ENCODE measurements at regions not wholly inside any gene's neighbourhood (a gene's known extent, or its start where the extent isn't known, plus 50 kb on each side); places are given as distances from the start of the nearest gene placed in this dataset.
A peak's percentile ranks its signal among the peaks of the same experiment; 100 is the strongest.

- no peak overlapping the region for H3K4me3 Mint-ChIP-seq (ENCODE audit: low read depth)
- H3K27me3 Mint-ChIP-seq, result peaks cover 26% of the 10 kb centered on the region
- H3K36me3 Mint-ChIP-seq (ENCODE audit: insufficient read depth), result no peaks in the 10 kb centered on the region
- H3K27ac Mint-ChIP-seq, result no peak overlapping the region
- no peaks in the 10 kb centered on the region for H3K9me3 Mint-ChIP-seq (ENCODE audit: low read depth)
- DNase-seq (ENCODE audit: low spot score, unreplicated experiment), result no peak
- peaks cover 25% of the 10 kb centered on the region for H3K4me1 Mint-ChIP-seq (ENCODE audit: low read depth)
- TF ChIP-seq CTCF (IDR thresholded peaks at IDR 0.05; ENCODE audit: unreplicated experiment), result no peak
These were observed 58.5 kb downstream of the DLL1 start for GRCh38 chr6:170232186-170233002.

- TF ChIP-seq CTCF (IDR thresholded peaks at IDR 0.05; ENCODE audit: unreplicated experiment), result no peak
- Mint-ChIP-seq H3K27ac (no peak overlapping the region), H3K4me3 (ENCODE audit: low read depth) (no peak overlapping the region), H3K4me1 (ENCODE audit: low read depth) (peaks cover 26% of the 10 kb centered on the region), H3K9me3 (ENCODE audit: low read depth) (no peaks in the 10 kb centered on the region), H3K27me3 (peaks cover 26% of the 10 kb centered on the region), H3K36me3 (ENCODE audit: insufficient read depth) (no peaks in the 10 kb centered on the region)
- no peak for DNase-seq (ENCODE audit: low spot score, unreplicated experiment)
These were observed 59.3 kb downstream of the DLL1 start for GRCh38 chr6:170231293-170232185.

GRCh38 chr6:170230520-170231292 is 60.2 kb downstream of the DLL1 start:
- Mint-ChIP-seq H3K4me3 (ENCODE audit: low read depth) (no peak overlapping the region), H3K27ac (no peak overlapping the region), H3K4me1 (ENCODE audit: low read depth) (peaks cover 24% of the 10 kb centered on the region), H3K9me3 (ENCODE audit: low read depth) (no peaks in the 10 kb centered on the region), H3K27me3 (peaks cover 26% of the 10 kb centered on the region), H3K36me3 (ENCODE audit: insufficient read depth) (no peaks in the 10 kb centered on the region)
- no peak for DNase-seq (ENCODE audit: low spot score, unreplicated experiment)
- TF ChIP-seq CTCF (IDR thresholded peaks at IDR 0.05; ENCODE audit: unreplicated experiment), result no peak

- Mint-ChIP-seq H3K36me3 (ENCODE audit: insufficient read depth) (no peaks in the 10 kb centered on the region), H3K4me1 (ENCODE audit: low read depth) (peaks cover 24% of the 10 kb centered on the region), H3K4me3 (ENCODE audit: low read depth) (no peak overlapping the region), H3K9me3 (ENCODE audit: low read depth) (no peaks in the 10 kb centered on the region), H3K27me3 (peaks cover 26% of the 10 kb centered on the region), H3K27ac (peak overlapping the region; percentile 37)
- no peak for TF ChIP-seq CTCF (IDR thresholded peaks at IDR 0.05; ENCODE audit: unreplicated experiment)
- DNase-seq (ENCODE audit: low spot score, unreplicated experiment), result no peak
These were observed 60.9 kb downstream of the DLL1 start for GRCh38 chr6:170229851-170230519.
